AG04449 (cell line): ENCODE measurements at regions not wholly inside any gene's neighbourhood (a gene's known extent, or its start where the extent isn't known, plus 50 kb on each side); places are given as distances from the start of the nearest gene placed in this dataset.

Experiments used
- CTCF ChIA-PET: fragments of 350-600 bp; formaldehyde crosslinking; extraction: SDS; loops from one replicate; lab custom pipeline; 2021; ENCODE audit warnings: antibody characterized with exemption; lab: Yijun Ruan, JAX
- POLR2A ChIA-PET: fragments of 400-600, 350-600 bp; formaldehyde crosslinking; extraction: SDS; loops from one replicate; lab custom pipeline; 2020; ENCODE audit warnings: antibody characterized with exemption, inconsistent platforms; lab: Yijun Ruan, JAX
- DNase-seq: peaks from one replicate; pipeline ENCODE4 v3.0.0-alpha.2; 2010; ENCODE audit warnings: low read depth, low spot score
- H3K4me3 ChIP-seq: 2 replicates; pipeline ENCODE4 v1.5.1; 2011; ENCODE audit warnings: low read depth, mild to moderate bottlenecking, control low read depth, low read length
- CTCF ChIP-seq: IDR thresholded peaks from one replicate; pipeline ENCODE4 v1.5.1; 2011; ENCODE audit warnings: mild to moderate bottlenecking, moderate library complexity, low read length, control low read depth, inconsistent platforms; ENCODE audit not compliant: insufficient read depth; ENCODE audit errors: missing control alignments

- DNase-seq: no peak
- CTCF ChIA-PET: no interaction called here
- no peak overlapping the region for H3K4me3 ChIP-seq
- no peak for TF ChIP-seq CTCF
- POLR2A ChIA-PET: no interaction called here
Observed at GRCh38 chr18:78777992-78778391, 201.6 kb upstream of the SALL3 start.

- POLR2A ChIA-PET: no interaction called here
Observed at GRCh38 chr18:78778651-78779050, 201.0 kb upstream of the SALL3 start.

GRCh38 chr18:78779996-78780718 is 199.5 kb upstream of the SALL3 start:
- TF ChIP-seq CTCF: no peak
- no peak overlapping the region for H3K4me3 ChIP-seq
- ChIA-PET POLR2A (no interaction called here), CTCF (no interaction called here)
- no peak for DNase-seq

More at GRCh38 chr18:78778651-78779050, 201.0 kb upstream of the SALL3 start:
- TF ChIP-seq CTCF: no peak
- H3K4me3 ChIP-seq: no peak overlapping the region
- CTCF ChIA-PET: no interaction called here
- no peak for DNase-seq

GRCh38 chr18:78780719-78781600 is 198.7 kb upstream of the SALL3 start:
- CTCF ChIA-PET: no interaction called here
- POLR2A ChIA-PET: no interaction called here
- H3K4me3 ChIP-seq: no peak overlapping the region
- no peak for TF ChIP-seq CTCF
- no peak for DNase-seq

GRCh38 chr18:78781601-78781960 is 198.0 kb upstream of the SALL3 start:
- DNase-seq: no peak
- ChIA-PET POLR2A (no interaction called here), CTCF (no interaction called here)
- no peak for TF ChIP-seq CTCF
- H3K4me3 ChIP-seq: no peak overlapping the region

GRCh38 chr18:78782951-78783563 is 196.6 kb upstream of the SALL3 start:
- POLR2A ChIA-PET: no interaction called here

More at GRCh38 chr18:78782951-78783563, 196.6 kb upstream of the SALL3 start:
- CTCF ChIA-PET: no interaction called here
- no peak for TF ChIP-seq CTCF
- DNase-seq: no peak
- no peak overlapping the region for H3K4me3 ChIP-seq
